SK-MEL-5 (cell line): ENCODE measurements at regions not wholly inside any gene's neighbourhood (a gene's known extent, or its start where the extent isn't known, plus 50 kb on each side); places are given as distances from the start of the nearest gene placed in this dataset.

ENCODE experiments used
- DNase-seq: peaks from one replicate; pipeline ENCODE4 v3.0.0-alpha.2; 2016; ENCODE audit warnings: low read depth, low spot score
- in situ Hi-C: cut with HindIII; loops from 2 replicates; pipeline ENCODE4 v1.10.0; 2016; ENCODE audit warnings: low sequenced_read_pairs, high pct_unique_total_duplicates, low pct_unique_long_range_greater_than_20kb

DNA sequence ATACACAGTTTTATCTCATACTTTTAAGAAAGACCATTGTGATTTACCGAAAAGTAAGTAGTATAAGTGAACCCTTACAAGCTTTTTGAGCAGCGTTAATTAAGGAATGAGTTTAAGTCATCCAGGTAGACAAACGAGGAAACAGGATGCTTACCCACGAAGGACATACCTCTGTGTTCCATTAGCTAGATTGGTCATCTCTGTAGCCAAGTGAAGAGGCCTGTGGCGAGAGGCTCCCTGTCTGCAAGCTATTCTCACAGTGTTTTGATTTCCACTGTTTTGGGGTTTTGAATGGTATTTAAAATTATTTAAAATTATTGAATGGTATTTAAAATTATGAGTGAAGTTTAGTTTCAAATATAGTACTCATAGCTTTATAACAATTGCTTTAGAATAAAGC lies 342.1 kb upstream of the RGS6 start:
- DNase-seq, result no peak
- in situ Hi-C loops, result no loop called here

DNA sequence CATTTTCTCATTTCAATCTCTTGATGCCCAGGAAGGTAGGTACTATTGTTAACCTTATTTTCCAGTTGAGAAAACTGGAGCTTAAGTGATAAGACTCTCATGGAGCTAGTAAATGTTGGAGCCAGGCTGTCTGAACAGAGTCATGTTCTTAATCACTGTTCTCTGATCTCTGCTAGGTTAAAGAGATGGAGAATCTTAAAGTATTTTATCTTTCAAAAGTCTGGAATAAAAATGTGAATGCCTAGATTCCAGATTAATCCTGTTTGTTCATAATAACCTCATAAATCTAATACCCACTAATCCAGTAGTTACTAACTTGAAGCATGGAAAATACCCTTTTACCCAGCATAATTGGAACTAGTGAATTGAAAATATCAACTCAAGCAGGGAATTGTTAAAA lies 341.0 kb upstream of the RGS6 start:
- in situ Hi-C loops, result no loop called here
- DNase-seq, result no peak

DNA sequence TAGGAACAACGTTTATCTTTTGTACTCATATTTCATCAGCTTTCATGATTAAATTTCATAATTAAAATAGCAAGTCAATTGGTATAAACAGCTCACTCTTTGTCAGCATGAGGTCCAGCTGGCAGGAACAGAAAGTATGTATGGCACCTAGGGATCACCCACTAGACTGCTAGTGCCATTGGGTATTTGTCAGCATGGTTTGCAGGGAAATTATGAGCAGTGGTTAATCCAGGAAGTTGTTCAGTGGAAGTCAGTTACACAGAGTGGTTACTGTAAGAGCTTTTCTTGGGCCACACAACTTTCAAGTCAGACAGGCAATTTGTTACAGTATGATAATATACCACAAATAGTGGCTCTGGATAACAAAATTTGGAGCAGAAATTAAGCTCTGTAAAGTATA lies 340.3 kb upstream of the RGS6 start:
- in situ Hi-C loops, result no loop called here
- DNase-seq, result peak; percentile 35

DNA sequence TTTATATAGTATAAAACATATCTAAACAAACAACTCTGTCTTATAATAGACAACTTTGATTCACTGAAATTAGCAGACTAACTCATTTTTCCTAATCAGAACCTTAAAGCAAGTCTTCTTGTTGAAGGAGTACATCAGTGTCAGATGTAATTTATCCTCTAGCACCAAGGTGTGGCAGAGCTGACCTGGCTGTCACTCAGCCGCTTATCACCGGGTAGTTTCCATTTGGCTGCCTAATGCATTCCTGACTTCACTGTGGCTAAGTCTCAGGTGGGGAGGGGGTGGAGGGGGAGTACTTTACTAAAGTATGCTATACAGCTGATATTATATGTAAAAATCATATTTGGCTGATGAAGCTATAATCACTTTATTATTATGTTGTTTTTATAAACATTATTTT lies 339.9 kb upstream of the RGS6 start:
- no peak for DNase-seq
- in situ Hi-C loops, result no loop called here

DNA sequence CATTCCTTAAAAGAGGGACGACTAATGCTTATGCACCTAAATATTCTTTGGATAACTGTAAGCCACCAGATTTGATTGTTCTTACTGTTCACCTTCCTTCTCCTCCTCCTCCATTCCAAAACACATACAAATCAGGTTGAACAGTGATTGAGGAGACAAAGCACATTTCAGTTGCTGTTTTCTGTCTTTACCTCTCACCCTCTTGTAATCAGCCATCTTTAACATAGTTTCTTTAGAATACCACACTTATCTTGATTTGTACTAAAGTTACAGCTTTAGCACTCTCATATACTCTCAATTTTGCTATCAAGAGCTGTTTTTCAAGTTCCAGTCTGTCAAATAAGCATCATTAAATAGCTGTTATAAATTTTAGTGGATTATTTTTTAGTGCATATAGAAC lies 338.3 kb upstream of the RGS6 start:
- in situ Hi-C loops, result no loop called here
- DNase-seq, result no peak

DNA sequence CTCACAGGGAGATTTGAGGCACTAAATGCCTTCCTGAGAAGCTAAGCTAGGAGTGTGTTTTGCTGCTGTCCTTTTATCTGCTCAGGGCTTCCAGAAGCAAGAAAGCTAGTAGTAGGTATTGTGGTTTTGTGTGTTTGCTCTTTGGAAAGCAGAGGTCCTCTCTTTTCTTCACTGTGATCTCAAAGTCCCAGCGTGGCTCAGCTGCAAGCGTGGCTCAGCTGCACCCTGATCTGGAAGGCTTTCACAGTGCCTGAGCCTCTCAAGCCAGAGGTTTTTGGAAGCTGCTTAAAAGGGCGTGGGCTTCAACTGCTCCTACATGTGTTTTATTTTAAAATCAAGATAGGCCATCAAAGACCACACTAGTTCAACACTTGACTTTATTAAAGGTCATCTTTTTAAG lies 337.4 kb upstream of the RGS6 start:
- in situ Hi-C loops, result no loop called here
- no peak for DNase-seq

DNA sequence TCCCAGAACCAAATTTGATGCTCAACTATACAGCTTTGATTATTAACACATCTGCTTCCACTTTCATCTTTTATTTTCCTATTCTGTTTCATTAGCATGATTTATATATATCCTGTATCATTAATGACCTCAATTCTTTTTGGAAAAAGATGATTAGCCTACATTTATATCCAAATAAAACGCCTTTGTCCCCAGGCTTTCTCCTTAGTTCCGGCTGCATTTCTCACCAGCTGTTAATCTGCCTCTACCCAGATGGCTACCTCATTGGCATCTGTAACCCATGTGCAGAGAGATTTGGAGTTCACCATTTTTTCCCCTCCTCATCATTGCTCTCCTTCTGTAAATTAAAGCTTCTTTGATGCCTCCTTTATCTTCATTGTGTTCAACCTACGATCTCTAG lies 336.8 kb upstream of the RGS6 start:
- in situ Hi-C loops, result no loop called here
- no peak for DNase-seq

DNA sequence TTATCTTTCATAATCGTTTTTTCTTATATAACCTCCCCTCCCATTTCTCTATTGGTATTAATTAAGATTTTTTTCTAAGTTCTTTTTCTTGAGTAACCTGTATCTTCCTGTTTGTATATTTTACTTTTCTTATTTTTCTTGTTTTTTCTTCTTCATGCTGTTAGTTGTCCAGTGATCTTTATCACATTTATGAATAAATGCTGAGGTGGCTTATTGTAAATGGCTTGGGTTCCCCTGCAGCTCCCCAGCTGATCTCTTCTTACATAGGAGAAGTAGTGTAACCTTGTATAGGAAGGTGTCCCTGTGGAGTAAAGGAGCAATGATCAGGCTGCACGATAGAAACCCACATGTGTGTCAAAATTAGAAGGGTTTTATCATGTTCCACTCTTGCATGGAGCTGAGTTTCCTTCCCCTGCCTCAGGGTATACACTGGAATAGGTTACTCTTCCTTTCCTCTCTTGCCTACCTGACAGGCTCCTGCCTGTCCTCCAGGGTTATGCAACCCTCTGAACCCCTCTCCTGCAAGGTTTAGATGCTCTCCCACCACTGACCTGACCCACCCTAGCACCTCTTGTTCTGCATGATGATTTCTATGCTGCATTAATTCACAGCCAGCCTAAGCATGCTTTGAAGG lies 334.8 kb upstream of the RGS6 start:
- DNase-seq, result no peak
- in situ Hi-C loops, result no loop called here

DNA sequence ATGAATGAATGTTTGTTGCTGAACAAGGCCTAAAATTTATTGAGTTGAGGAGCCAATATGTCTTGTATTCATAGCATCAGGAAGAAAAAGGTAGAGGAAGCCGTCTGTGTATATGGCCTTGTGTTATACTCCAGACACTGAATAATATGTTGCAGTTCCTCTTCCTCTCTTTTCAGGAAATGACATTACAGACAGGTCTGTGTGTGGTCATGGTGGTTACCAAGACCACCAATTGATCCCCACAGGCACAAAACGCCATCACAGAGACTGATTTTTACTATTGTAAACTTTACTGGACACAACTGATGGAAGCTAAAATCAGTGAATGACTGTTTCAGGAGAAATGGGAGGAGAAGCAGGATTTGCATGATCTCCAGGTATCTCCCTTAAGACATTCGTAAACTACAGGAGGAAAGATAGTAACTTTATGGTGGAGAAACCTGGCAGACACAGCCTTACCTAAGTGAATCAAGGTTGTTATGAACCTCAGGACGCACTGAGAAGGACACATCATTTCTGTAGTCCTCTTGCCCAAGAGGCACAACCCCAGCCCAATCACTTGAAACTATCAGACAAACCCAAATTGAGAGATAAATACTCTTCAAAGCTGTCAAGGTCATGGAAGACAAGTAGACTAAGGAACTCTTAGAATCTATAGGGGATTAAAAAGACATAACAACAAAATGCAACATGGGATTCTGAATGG lies 334.1 kb upstream of the RGS6 start:
- in situ Hi-C loops, result no loop called here
- no peak for DNase-seq

DNA sequence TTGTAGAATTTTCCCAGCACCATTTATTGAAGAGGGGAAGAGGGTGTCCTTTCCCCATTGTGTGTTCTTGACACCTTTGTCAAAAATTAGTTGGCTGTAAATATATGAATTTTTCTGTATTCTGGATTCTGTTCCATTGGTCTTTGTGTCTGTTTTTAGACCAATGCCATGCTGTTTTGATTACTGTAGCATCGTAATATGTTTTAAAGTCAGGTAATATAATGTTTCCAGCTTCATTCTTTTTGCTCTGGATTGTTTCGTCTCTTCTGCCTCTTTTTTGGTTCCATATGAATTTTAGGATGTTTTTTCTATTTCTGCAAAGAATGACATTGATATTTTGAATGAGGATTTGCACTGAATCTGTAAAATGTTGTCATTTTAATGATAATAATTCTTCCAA lies 331.9 kb upstream of the RGS6 start:
- in situ Hi-C loops, result no loop called here
- no peak for DNase-seq

DNA sequence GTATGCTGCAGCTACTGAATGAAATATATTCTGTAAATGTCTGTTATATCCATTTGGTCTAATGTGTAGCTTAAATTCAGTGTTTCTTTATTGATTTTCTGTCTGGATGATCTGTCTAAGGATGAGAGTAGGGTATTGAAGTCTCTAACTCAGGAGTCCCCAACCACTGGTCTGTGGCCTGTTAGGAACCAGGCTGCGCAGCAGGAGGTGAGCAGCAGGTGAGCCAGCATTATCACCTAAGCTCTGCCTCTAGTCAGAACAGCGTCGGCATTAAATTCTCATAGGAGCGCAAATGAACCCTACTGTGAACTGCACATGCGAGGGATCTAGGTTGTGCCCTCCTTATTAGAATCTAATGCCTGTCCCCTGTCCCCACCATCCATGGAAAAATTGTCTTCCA lies 329.7 kb upstream of the RGS6 start:
- DNase-seq, result no peak
- in situ Hi-C loops, result no loop called here

DNA sequence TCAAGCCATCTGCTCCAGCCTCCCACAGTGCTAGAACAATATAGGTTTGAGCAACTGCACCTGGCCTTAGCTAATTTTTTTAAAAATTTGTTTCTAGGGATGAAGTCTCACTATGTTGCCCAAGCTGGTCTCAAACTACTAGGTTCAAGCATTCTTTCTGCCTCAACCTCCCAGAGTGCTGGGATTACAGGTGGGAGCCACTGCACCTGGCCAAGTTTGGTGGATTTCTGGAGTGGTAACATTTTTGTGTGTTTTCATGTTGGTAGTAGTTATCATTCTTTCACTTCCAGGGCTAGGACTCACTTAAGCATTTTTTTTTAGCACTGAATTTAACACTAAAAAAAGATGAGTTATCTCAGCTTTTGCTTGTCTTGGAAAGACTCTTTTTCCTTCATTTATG lies 328.0 kb upstream of the RGS6 start:
- DNase-seq, result no peak
- in situ Hi-C loops, result no loop called here

DNA sequence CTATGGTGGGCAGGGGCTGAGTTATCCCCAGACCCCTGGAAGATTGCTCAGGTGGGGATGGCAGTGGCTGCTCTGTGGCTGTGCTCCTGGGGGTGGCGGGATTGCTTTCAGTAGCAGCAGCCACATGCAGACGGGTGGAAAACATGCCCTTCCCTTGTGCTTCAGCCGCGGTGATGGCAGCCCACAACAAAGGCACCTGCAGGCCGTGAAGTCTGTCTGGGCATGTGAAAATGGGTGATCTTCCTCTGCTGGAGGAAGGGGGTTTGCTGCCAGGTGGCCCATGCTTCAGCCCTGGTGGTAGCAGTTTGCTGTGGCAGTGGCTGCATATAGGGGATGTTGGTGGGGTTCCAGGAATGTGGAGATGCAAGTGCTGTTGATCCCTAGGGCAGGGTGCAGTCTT lies 326.2 kb upstream of the RGS6 start:
- no peak for DNase-seq
- in situ Hi-C loops, result no loop called here

DNA sequence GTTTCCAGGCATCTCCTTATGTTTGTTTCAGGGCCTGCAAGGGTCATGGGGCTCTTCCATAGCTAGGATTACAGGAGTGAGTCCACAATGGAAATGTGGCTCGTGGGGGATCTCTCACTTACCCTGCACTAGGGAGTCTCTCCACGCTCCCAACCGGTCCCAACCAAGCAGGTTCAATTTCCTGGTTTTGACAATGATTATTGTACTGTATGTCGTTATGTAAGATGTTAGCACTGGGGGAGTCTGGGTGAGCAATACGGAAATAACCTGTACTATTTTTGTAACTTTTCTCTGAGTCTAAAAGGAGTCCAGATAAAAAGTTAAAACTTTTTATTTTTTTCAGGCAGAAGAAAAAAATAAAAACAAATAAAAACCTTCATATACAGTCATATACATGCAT lies 325.7 kb upstream of the RGS6 start:
- DNase-seq, result no peak
- in situ Hi-C loops, result no loop called here

DNA sequence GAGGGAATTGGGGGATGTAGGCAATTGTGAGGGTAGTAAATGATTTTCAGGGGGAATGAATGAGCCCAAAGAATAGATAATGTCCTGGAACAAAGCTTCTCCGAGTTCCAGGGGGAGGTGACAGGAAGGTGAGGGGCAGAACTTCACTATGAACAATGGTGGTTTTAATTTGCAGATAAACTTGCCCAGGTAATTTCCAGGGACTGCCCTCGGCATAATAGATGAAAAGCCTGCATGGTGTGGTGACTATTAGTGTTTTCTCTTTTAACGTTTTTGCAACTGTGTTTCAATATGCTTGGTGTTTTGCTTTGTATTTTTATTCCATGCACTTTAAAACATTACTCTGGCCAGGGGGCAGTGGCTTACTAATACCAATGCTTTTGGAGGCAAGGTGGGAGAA lies 325.2 kb upstream of the RGS6 start:
- in situ Hi-C loops, result no loop called here
- DNase-seq, result no peak

DNA sequence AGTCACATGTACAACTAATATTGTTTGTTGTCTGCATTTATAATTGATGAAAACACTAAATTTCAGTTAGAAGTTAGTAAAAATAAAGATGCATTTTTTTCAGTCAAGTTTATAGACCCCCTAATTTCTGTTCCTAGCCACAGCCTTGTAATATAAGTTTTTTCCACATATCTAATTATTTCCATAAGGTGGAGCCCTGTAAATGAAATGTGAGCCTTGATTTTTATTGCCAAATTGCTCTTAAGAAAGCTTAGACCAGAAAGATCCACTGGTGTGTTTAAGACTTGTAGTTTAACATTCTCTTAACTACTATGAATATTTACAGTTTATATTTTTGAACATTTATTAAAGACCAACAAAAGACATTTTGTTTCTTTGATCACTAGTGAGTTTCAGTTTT lies 322.1 kb upstream of the RGS6 start:
- no peak for DNase-seq
- in situ Hi-C loops, result no loop called here

DNA sequence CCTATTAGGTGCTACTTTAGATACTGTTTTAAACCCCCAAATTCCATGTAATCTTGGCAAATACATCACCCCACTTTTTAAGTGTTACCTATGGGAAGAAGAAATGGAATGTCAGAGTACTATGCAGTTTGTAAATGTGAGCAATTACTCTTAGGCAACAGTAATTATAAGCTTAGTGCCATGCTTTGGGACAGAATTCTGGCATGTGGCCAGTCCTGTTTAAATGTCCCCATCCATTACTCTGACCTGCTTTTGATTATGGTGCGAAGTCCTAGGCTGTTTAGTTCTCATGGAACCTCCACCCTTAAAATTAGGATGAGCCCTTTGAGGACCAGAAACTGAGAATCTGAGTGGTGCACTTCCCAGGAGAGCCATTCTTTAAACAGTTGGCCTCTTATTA lies 321.4 kb upstream of the RGS6 start:
- in situ Hi-C loops, result no loop called here
- no peak for DNase-seq

DNA sequence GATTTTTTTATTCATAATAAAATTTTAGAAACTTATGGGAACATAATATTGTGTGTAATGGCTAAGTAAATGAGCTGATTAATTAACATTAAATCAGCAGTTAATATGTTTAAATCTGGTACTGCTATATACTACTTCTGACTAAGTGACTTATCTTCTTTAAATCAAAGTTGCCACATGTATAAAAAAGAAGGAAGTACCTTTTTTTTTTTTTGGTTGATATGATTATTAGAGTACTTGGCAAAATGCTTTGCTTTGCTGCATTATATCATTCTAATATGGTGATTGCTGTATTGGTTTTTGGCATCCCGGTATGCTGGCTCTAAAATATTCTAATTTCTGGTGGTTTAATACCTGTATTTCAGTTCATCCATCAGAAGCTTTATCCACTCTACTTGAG lies 319.1 kb upstream of the RGS6 start:
- no peak for DNase-seq
- in situ Hi-C loops, result no loop called here

DNA sequence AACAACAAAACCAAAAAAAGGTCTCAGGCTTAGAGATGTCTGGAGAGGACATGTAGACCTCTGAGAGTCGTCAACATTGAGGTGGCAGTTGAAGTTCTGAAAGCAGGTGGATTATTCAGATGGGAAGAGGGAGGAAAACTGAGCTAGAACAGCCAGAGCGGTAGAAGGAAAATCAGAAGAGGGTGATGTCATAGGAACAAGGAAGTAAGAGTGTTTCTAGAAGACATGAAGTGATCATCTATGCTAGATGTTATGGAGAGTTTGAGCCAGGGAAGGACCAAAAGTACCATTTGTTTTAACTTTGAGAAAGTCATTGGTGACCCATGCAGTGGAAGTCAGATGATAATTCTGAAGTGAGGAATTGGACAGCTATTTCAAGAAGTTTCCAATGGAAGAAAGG lies 316.2 kb upstream of the RGS6 start:
- in situ Hi-C loops, result no loop called here
- no peak for DNase-seq

DNA sequence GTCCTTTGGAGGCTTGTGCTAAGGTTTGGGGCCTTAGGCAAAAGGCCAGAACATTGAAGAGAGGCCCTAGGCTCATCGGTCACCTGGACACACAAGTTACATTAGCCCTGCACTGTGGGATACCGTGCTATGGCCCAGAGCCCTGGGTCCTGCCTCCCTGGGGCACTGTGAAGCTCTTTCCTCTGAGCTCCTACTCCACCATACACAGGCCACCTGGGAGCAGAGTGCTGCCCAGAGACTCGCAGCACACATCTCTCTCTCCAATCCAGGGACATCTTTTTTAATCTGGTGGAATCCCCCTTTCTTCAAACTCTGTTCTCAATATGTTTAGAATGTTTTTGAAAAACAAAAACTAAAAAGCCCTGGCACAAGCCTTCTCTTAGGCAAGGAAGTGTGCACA lies 314.2 kb upstream of the RGS6 start:
- no peak for DNase-seq
- in situ Hi-C loops, result no loop called here
